OCI-LY3 (cell line): ENCODE measurements at regions not wholly inside any gene's neighbourhood (a gene's known extent, or its start where the extent isn't known, plus 50 kb on each side); places are given as distances from the start of the nearest gene placed in this dataset.

Experiments
- H2AFZ ChIP-seq: fragments of 200-600, 300-600 bp; shearing (Covaris generic); 2 replicates; pipeline ENCODE4 v1.6.0; 2014; ENCODE audit warnings: antibody characterized with exemption, low read depth, low read length
- H3K27ac ChIP-seq: fragments of 200-600, 300-600 bp; sonication (generic); 2 replicates; pipeline ENCODE4 v1.5.1; 2014; ENCODE audit warnings: mild to moderate bottlenecking, low read length, moderate library complexity, mixed read lengths
- H3K27me3 ChIP-seq: fragments of 200-600, 300-600 bp; sonication (generic); 2 replicates; pipeline ENCODE4 v1.6.1; 2014; ENCODE audit warnings: low read depth, low read length, mixed read lengths
- H3K36me3 ChIP-seq: fragments of 200-600, 300-600 bp; sonication (generic); replicated peaks from 2 replicates; pipeline ENCODE3; 2014; ENCODE audit warnings: low read depth, low read length, mixed read lengths
- H3K4me1 ChIP-seq: fragments of 300-600, 200-600 bp; sonication (generic); 2 replicates; pipeline ENCODE4 v1.6.1; 2014; ENCODE audit warnings: low read length, mixed read lengths
- H3K4me2 ChIP-seq: fragments of 200-600, 300-600 bp; sonication (generic); 2 replicates; pipeline ENCODE4 v1.6.1; 2014; ENCODE audit warnings: low read length, mixed read lengths
- H3K4me3 ChIP-seq: fragments of 300-600, 200-600 bp; sonication (generic); 2 replicates; pipeline ENCODE4 v1.5.1; 2014; ENCODE audit warnings: antibody characterized with exemption, mild to moderate bottlenecking, low read length, moderate library complexity
- H3K79me2 ChIP-seq: fragments of 300-600, 200-600 bp; shearing (Covaris generic); 2 replicates; pipeline ENCODE4 v1.6.1; 2014; ENCODE audit warnings: mild to moderate bottlenecking, low read length, mixed read lengths
- H3K9ac ChIP-seq: fragments of 300-600, 200-600 bp; shearing (Covaris generic); 2 replicates; pipeline ENCODE4 v1.6.0; 2014; ENCODE audit warnings: mild to moderate bottlenecking, low read length, moderate library complexity
- H3K9me3 ChIP-seq: fragments of 200-600, 300-600 bp; shearing (Covaris generic); 2 replicates; pipeline ENCODE4 v1.6.1; 2014; ENCODE audit warnings: low read length, mixed read lengths; ENCODE audit not compliant: insufficient read depth
- H4K20me1 ChIP-seq: fragments of 200-600, 300-600 bp; sonication (generic); 2 replicates; pipeline ENCODE4 v1.6.1; 2016; ENCODE audit warnings: low read length, mixed read lengths; ENCODE audit not compliant: insufficient read depth
- CTCF ChIP-seq: fragments of 200-600, 300-600 bp; sonication (generic); IDR thresholded peaks from 2 replicates; pipeline ENCODE4 v1.5.1; 2014; ENCODE audit warnings: antibody characterized with exemption, low read length, low read depth
- EZH2phosphoT487 ChIP-seq: fragments of 200-600 bp; shearing (Covaris generic); IDR thresholded peaks from 2 replicates; pipeline ENCODE4 v1.6.1; 2018; ENCODE audit warnings: antibody characterized with exemption, mixed run types, low read depth

DNA sequence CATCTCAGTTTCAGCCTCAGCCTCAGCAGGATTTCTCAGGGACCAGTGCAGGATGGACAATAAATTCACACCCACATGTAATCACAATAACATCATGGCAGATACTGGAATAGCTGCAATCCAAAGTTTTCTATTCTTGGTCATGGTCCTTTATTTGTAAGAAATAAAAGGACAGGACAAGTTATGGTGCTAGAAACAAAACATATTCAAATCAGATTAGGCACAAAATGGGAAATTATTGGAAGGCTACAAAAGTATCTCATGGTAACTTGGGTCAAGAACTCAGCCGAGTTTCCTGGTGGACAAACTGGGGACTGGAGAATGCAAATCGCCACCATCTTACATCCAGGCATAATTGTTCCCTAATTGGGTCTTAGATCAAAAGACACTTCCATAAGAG is 1768.2 kb upstream of the WWC1 start:
- no peak overlapping the region for H3K4me3 ChIP-seq
- H3K27ac ChIP-seq: no peak overlapping the region
- no peaks in the 10 kb centered on the region for H3K4me1 ChIP-seq
- no peak overlapping the region for H3K9ac ChIP-seq
- H2AFZ ChIP-seq: no peak overlapping the region
- TF ChIP-seq CTCF: no peak
- no peak for TF ChIP-seq EZH2phosphoT487
- no peaks in the 10 kb centered on the region for H3K36me3 ChIP-seq
- H3K27me3 ChIP-seq: no peaks in the 10 kb centered on the region
- H3K4me2 ChIP-seq: no peak overlapping the region
- H4K20me1 ChIP-seq: no peaks in the 10 kb centered on the region
- H3K79me2 ChIP-seq: no peaks in the 10 kb centered on the region
- no peaks in the 10 kb centered on the region for H3K9me3 ChIP-seq

DNA sequence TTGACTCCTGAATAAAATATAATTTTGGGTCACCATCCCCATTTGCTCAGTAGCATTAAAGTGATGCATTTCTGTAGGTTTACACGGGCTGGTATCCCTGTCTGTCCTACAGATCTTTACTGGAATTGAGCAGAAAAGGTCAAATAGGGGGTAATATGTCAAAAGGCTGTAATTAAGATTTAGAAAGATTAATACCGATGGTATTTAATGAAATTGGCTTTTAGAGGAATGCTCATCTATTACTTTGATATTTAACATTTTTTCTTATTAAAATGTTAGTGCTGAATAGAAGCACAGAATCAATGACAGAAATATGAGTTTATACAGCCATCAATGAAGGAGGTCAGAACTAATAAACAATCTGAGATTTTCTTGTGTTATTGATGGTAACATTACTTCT is 1762.2 kb upstream of the WWC1 start:
- H3K4me2 ChIP-seq: no peak overlapping the region
- H3K9ac ChIP-seq: no peak overlapping the region
- no peak overlapping the region for H3K27ac ChIP-seq
- no peaks in the 10 kb centered on the region for H4K20me1 ChIP-seq
- H3K4me3 ChIP-seq: no peak overlapping the region
- H3K36me3 ChIP-seq: no peaks in the 10 kb centered on the region
- no peak overlapping the region for H2AFZ ChIP-seq
- no peaks in the 10 kb centered on the region for H3K27me3 ChIP-seq
- H3K4me1 ChIP-seq: no peaks in the 10 kb centered on the region
- H3K79me2 ChIP-seq: no peaks in the 10 kb centered on the region
- no peaks in the 10 kb centered on the region for H3K9me3 ChIP-seq
- TF ChIP-seq EZH2phosphoT487 (no peak), CTCF (no peak)

GRCh38 chr5:166532456-166533220 is 1758.8 kb upstream of the WWC1 start:
- H3K27ac ChIP-seq: no peak overlapping the region

GRCh38 chr5:166535641-166536040 is 1755.8 kb upstream of the WWC1 start:
- H3K4me3 ChIP-seq: no peak overlapping the region
- no peak overlapping the region for H3K27ac ChIP-seq
- no peak overlapping the region for H2AFZ ChIP-seq
- H3K79me2 ChIP-seq: no peaks in the 10 kb centered on the region
- no peak overlapping the region for H3K4me2 ChIP-seq
- H4K20me1 ChIP-seq: no peaks in the 10 kb centered on the region
- H3K9ac ChIP-seq: no peak overlapping the region
- no peaks in the 10 kb centered on the region for H3K4me1 ChIP-seq
- TF ChIP-seq CTCF (no peak), EZH2phosphoT487 (no peak)
- H3K27me3 ChIP-seq: no peaks in the 10 kb centered on the region
- no peaks in the 10 kb centered on the region for H3K9me3 ChIP-seq
- H3K36me3 ChIP-seq: no peaks in the 10 kb centered on the region

More at GRCh38 chr5:166532456-166533220, 1758.8 kb upstream of the WWC1 start:
- Histone ChIP-seq H3K4me2 (no peak overlapping the region), H3K79me2 (no peaks in the 10 kb centered on the region), H3K4me1 (no peaks in the 10 kb centered on the region), H3K4me3 (no peak overlapping the region), H2AFZ (no peak overlapping the region), H3K27me3 (no peaks in the 10 kb centered on the region), H3K36me3 (no peaks in the 10 kb centered on the region), H3K9me3 (no peaks in the 10 kb centered on the region), H4K20me1 (no peaks in the 10 kb centered on the region), H3K9ac (no peak overlapping the region)
- no peak for TF ChIP-seq CTCF
- no peak for TF ChIP-seq EZH2phosphoT487
